ENCODE measurements at regions not wholly inside any gene's neighbourhood (a gene's known extent, or its start where the extent isn't known, plus 50 kb on each side); places are given as distances from the start of the nearest gene placed in this dataset.

DNA sequence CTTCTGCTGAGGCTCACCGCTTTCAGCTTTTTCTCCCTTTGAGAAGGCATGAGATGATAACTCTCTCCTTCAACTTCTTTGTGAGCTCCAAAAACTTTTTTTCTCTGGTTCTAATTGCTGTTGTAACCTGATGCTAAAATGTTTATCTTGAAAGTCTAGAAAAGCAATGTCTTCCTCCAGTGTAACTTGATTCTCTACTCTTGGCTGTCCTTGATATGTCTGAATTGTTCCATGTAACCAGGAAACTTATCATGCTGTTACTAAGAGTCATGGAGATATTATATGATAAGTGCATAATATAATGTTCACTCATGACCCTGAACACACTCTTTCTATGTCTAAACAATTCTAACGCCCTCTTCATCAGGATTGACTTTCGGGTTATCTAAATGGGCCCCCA is 128.0 kb upstream of the ABCA1 start:
- Histone ChIP-seq H3K27me3 (no peaks in the 10 kb centered on the region), H3K36me3 (no peaks in the 10 kb centered on the region), H3K4me1 (no peaks in the 10 kb centered on the region), H3K4me3 (no peak overlapping the region), H3K27ac (no peak overlapping the region), H3K9me3 (no peaks in the 10 kb centered on the region)
- DNase-seq, result no peak
- no peak for TF ChIP-seq POLR2A (IDR thresholded peaks at IDR 0.05)
- TF ChIP-seq, protein P1, sequence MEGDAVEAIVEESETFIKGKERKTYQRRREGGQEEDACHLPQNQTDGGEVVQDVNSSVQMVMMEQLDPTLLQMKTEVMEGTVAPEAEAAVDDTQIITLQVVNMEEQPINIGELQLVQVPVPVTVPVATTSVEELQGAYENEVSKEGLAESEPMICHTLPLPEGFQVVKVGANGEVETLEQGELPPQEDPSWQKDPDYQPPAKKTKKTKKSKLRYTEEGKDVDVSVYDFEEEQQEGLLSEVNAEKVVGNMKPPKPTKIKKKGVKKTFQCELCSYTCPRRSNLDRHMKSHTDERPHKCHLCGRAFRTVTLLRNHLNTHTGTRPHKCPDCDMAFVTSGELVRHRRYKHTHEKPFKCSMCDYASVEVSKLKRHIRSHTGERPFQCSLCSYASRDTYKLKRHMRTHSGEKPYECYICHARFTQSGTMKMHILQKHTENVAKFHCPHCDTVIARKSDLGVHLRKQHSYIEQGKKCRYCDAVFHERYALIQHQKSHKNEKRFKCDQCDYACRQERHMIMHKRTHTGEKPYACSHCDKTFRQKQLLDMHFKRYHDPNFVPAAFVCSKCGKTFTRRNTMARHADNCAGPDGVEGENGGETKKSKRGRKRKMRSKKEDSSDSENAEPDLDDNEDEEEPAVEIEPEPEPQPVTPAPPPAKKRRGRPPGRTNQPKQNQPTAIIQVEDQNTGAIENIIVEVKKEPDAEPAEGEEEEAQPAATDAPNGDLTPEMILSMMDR (IDR thresholded peaks at IDR 0.05), result no peak

GRCh38 chr9:105057551-105057950 is 129.6 kb upstream of the ABCA1 start:
- Histone ChIP-seq H3K9me3 (no peaks in the 10 kb centered on the region), H3K4me1 (no peaks in the 10 kb centered on the region), H3K27ac (no peak overlapping the region), H3K27me3 (no peaks in the 10 kb centered on the region), H3K36me3 (no peaks in the 10 kb centered on the region), H3K4me3 (no peak overlapping the region)
- TF ChIP-seq, protein P1 (IDR thresholded peaks at IDR 0.05), result no peak
- no peak for TF ChIP-seq POLR2A (IDR thresholded peaks at IDR 0.05)
- DNase-seq, result no peak

- Histone ChIP-seq H3K4me3 (no peak overlapping the region), H3K27ac (no peak overlapping the region), H3K27me3 (no peaks in the 10 kb centered on the region), H3K36me3 (no peaks in the 10 kb centered on the region), H3K9me3 (no peaks in the 10 kb centered on the region), H3K4me1 (peaks cover 0 to 9% (median 4%) of the 10 kb centered on the region in 4 donors)
- TF ChIP-seq POLR2A (IDR thresholded peaks at IDR 0.05), result no peak
- TF ChIP-seq, protein P1 (IDR thresholded peaks at IDR 0.05), result no peak
- DNase-seq, result no peak
Measured at GRCh38 chr9:105059252-105059651, 131.3 kb upstream of the ABCA1 start.

GRCh38 chr9:105062222-105062855 is 134.4 kb upstream of the ABCA1 start:
- TF ChIP-seq, protein P1 (IDR thresholded peaks at IDR 0.05), result no peak
- TF ChIP-seq POLR2A (IDR thresholded peaks at IDR 0.05), result no peak
- Histone ChIP-seq H3K4me3 (no peak overlapping the region), H3K27ac (peak overlapping the region in 1 of 4 donors; percentile 46), H3K4me1 (peaks cover 0 to 22% (median 9%) of the 10 kb centered on the region in 4 donors), H3K9me3 (no peaks in the 10 kb centered on the region), H3K36me3 (no peaks in the 10 kb centered on the region), H3K27me3 (no peaks in the 10 kb centered on the region)
- DNase-seq, result no peak

DNA sequence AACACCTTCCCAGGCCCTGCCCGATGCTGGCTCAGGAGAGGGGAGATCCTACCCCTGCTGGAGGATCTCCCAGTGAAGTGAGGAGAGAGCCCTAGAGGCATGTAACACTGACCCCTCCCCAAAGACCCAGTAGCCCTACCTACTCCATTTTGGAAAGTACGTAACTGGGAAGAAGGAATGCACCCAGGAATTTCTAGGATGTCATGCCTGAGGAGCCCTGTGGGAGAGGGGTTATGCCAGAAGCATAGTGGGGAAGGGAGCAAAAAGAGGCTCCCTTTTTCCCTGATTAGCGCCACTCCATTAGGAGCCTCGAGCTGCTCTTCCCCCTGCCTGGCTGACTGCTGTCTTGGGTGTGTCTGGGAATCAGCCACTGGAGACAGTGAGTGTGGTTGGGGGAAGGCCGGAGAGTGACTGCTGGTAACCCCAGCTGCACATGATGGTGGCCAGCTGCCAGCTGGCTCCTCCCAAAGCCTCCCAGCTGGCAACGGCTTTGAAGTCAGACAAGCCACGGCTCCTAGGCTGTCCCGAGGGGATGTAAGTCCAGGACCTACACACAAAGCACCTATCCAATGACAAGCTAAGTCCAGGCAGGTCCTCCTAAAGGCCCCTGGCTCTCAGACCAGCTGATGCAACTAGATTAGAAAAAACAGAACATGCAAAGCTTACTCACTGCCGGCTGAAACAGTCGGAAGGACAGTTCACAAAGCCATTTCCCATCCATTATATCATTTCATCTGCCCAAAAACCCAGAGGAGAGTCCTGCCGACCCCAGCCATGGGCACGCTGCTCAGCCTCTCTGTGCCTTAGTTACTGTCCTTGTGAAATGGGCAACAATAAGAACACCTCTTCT is 136.5 kb upstream of the ABCA1 start:
- H3K9me3 ChIP-seq, result no peaks in the 10 kb centered on the region
- TF ChIP-seq, protein P1 (IDR thresholded peaks at IDR 0.05), result peak in 1 of 6 experiments; percentile 13
- no peak for TF ChIP-seq POLR2A (IDR thresholded peaks at IDR 0.05)
- no peaks in the 10 kb centered on the region for H3K27me3 ChIP-seq
- H3K4me3 ChIP-seq, result no peak overlapping the region
- no peaks in the 10 kb centered on the region for H3K36me3 ChIP-seq
- H3K27ac ChIP-seq, result peak overlapping the region; percentile 32 to 81 (median 54)
- H3K4me1 ChIP-seq, result peaks cover 0 to 22% (median 9%) of the 10 kb centered on the region in 4 donors
- DNase-seq, result peak; percentile 48 to 89 (median 86)

Data from Peyer's patch (tissue), 4 donors.